ENCODE measurements at regions not wholly inside any gene's neighbourhood (a gene's known extent, or its start where the extent isn't known, plus 50 kb on each side); places are given as distances from the start of the nearest gene placed in this dataset.
A peak's percentile ranks its signal among the peaks of the same experiment; 100 is the strongest.

GRCh38 chr3:124281453-124282316 lies 289.8 kb upstream of the ROPN1 start:
- H3K36me3 ChIP-seq (ENCODE audit: insufficient read depth, low read length), result no peaks in the 10 kb centered on the region
- H3K4me2 ChIP-seq (ENCODE audit: low read depth, low read length, poor library complexity, severe bottlenecking), result peak overlapping the region; percentile 24
- H3K9me2 ChIP-seq (replicated peaks; ENCODE audit: low read depth, low read length), result no peaks in the 10 kb centered on the region
- no peak overlapping the region for H3K9ac ChIP-seq (ENCODE audit: low read depth, low read length, poor library complexity, severe bottlenecking)
- no peaks in the 10 kb centered on the region for H3K27me3 ChIP-seq (ENCODE audit: insufficient read depth, low read length, poor library complexity, severe bottlenecking)
- TF ChIP-seq EZH2phosphoT487 (IDR thresholded peaks at IDR 0.05; ENCODE audit: borderline replicate concordance), result no peak
- peak; percentile 89 for TF ChIP-seq CTCF (conservative IDR thresholded peaks at IDR 0.05; ENCODE audit: low read length)
- no peak overlapping the region for H2AFZ ChIP-seq (ENCODE audit: low read length)
- H3K4me3 ChIP-seq (ENCODE audit: low read length, poor library complexity, severe bottlenecking), result no peak overlapping the region
- H3F3A ChIP-seq (ENCODE audit: low read depth), result no peaks in the 10 kb centered on the region
- no peaks in the 10 kb centered on the region for H3K79me2 ChIP-seq (ENCODE audit: insufficient read depth, low read length)
- no peaks in the 10 kb centered on the region for H3K9me3 ChIP-seq (ENCODE audit: insufficient read depth, low read depth, low read length)
- peaks cover 11% of the 10 kb centered on the region for H3K4me1 ChIP-seq (ENCODE audit: insufficient read depth, low read length, poor library complexity, severe bottlenecking)
- H4K20me1 ChIP-seq (ENCODE audit: insufficient read depth, low read length, poor library complexity, severe bottlenecking), result no peaks in the 10 kb centered on the region

DNA sequence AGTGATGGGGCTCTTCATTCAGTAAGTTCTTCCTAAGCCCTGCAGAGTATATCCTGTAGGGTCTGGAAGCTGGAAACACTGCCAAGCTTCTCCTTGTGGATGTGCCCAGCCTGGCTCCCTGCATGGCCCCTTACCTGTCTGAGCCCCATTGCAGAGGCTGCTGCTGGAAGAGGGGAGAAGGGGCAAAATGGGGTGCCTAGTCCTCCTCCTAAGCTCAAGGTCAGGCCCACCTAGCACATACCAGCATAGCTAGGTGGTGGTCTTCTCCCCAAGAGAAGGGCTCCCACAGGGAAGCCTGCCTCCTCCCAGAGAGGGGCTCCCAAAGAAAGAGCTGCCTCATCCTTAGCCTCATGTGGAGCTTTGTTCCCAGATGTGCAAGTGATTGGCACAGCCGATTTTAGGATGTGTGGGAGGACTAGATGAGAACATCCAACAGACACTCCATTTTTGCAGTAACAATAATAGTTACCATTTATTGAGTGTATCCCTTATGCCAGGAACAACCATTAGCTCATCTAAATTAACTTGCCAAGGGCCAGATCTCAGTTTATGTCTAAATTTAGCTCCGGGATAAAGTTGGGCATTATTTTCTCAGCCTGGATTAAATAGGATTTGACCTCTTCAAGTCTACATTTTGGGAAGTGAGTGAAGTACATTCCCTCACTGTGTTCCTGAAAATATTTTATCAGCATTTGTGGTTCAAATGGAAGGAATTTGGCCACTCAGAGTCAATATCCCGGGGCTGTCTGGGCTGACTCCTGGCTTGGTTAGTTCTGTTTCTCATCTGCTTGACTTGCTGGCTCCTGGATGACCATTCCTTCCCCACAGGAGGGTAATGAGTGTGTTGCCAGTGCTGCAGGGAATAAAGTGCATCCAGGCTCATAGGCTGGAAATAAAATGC lies 291.1 kb upstream of the ROPN1 start:
- Histone ChIP-seq H3K4me1 (ENCODE audit: insufficient read depth, low read length, poor library complexity, severe bottlenecking) (peaks cover 11% of the 10 kb centered on the region), H3K4me3 (ENCODE audit: low read length, poor library complexity, severe bottlenecking) (no peak overlapping the region), H3K27me3 (ENCODE audit: insufficient read depth, low read length, poor library complexity, severe bottlenecking) (no peaks in the 10 kb centered on the region), H3K9me3 (ENCODE audit: insufficient read depth, low read depth, low read length) (no peaks in the 10 kb centered on the region), H3K36me3 (ENCODE audit: insufficient read depth, low read length) (no peaks in the 10 kb centered on the region), H3K4me2 (ENCODE audit: low read depth, low read length, poor library complexity, severe bottlenecking) (no peak overlapping the region), H2AFZ (ENCODE audit: low read length) (no peak overlapping the region), H3K79me2 (ENCODE audit: insufficient read depth, low read length) (no peaks in the 10 kb centered on the region), H3K9me2 (replicated peaks; ENCODE audit: low read depth, low read length) (no peaks in the 10 kb centered on the region), H4K20me1 (ENCODE audit: insufficient read depth, low read length, poor library complexity, severe bottlenecking) (no peaks in the 10 kb centered on the region), H3K9ac (ENCODE audit: low read depth, low read length, poor library complexity, severe bottlenecking) (no peak overlapping the region), H3F3A (ENCODE audit: low read depth) (no peaks in the 10 kb centered on the region)
- TF ChIP-seq EZH2phosphoT487 (IDR thresholded peaks at IDR 0.05; ENCODE audit: borderline replicate concordance), result no peak
- no peak for TF ChIP-seq CTCF (conservative IDR thresholded peaks at IDR 0.05; ENCODE audit: low read length)

DNA sequence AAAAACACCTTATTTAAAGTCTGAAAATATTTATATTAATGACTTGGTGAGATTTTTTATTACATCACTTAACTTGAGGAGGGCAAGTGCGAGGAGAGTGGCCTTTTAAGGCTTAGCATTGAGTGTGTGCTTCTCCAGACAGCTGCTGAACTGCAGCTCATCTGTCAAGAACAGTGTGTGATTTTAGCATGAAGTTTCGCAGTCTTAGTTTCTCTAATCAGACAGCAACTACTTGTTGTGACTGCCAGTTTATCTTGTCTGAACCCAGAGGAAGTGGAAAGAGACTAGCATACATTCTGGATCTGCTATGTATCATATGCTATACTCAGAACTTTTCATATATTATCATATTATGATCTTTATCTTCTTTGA lies 291.7 kb upstream of the ROPN1 start:
- TF ChIP-seq CTCF (conservative IDR thresholded peaks at IDR 0.05; ENCODE audit: low read length), result no peak
- no peak overlapping the region for H3K4me2 ChIP-seq (ENCODE audit: low read depth, low read length, poor library complexity, severe bottlenecking)
- peaks cover 11% of the 10 kb centered on the region for H3K4me1 ChIP-seq (ENCODE audit: insufficient read depth, low read length, poor library complexity, severe bottlenecking)
- no peaks in the 10 kb centered on the region for H3F3A ChIP-seq (ENCODE audit: low read depth)
- H3K36me3 ChIP-seq (ENCODE audit: insufficient read depth, low read length), result no peaks in the 10 kb centered on the region
- no peak overlapping the region for H3K9ac ChIP-seq (ENCODE audit: low read depth, low read length, poor library complexity, severe bottlenecking)
- no peak overlapping the region for H2AFZ ChIP-seq (ENCODE audit: low read length)
- H3K79me2 ChIP-seq (ENCODE audit: insufficient read depth, low read length), result no peaks in the 10 kb centered on the region
- no peaks in the 10 kb centered on the region for H3K9me2 ChIP-seq (replicated peaks; ENCODE audit: low read depth, low read length)
- no peaks in the 10 kb centered on the region for H4K20me1 ChIP-seq (ENCODE audit: insufficient read depth, low read length, poor library complexity, severe bottlenecking)
- H3K27me3 ChIP-seq (ENCODE audit: insufficient read depth, low read length, poor library complexity, severe bottlenecking), result no peaks in the 10 kb centered on the region
- H3K4me3 ChIP-seq (ENCODE audit: low read length, poor library complexity, severe bottlenecking), result no peak overlapping the region
- no peaks in the 10 kb centered on the region for H3K9me3 ChIP-seq (ENCODE audit: insufficient read depth, low read depth, low read length)

All from Loucy (cell line).